LNCaP clone FGC (cell line): ENCODE measurements at regions not wholly inside any gene's neighbourhood (a gene's known extent, or its start where the extent isn't known, plus 50 kb on each side); places are given as distances from the start of the nearest gene placed in this dataset.

Source experiments
- DNase-seq: peaks from one replicate; pipeline ENCODE4 v3.0.0-alpha.2; 2011; ENCODE audit warnings: low read depth
- H3K4me3 ChIP-seq: 2 replicates; pipeline ENCODE4 v1.5.1; 2011; ENCODE audit warnings: mild to moderate bottlenecking, low read depth, low read length, control low read depth
- TF ChIP-seq, protein P1 (sequence below): IDR thresholded peaks from 2 replicates; pipeline ENCODE4 v1.5.1; 2012; ENCODE audit warnings: mild to moderate bottlenecking; ENCODE audit not compliant: control insufficient read depth, insufficient read depth; ENCODE audit errors: extremely low read depth

DNA sequence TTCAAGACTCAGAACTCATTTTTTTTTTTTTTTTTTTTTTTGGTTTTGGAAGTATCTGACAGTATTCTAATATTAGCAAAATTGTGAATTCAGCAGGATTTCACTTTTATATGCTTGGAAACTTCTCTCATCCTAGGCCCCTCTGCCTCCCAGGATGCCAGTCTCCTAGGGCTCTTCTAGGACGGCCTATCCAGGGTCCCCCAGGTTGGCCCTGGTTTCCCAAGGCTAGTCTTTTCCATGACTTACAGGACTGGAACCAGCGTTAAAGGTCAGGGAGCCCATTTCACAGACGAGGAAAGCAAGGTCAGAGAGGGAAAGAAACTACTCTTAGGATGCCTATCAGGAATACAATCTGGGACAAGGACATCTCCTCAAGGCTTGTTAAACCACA lies 412.5 kb downstream of the PTPRU start:
- H3K4me3 ChIP-seq: no peak overlapping the region
- TF ChIP-seq, protein P1, sequence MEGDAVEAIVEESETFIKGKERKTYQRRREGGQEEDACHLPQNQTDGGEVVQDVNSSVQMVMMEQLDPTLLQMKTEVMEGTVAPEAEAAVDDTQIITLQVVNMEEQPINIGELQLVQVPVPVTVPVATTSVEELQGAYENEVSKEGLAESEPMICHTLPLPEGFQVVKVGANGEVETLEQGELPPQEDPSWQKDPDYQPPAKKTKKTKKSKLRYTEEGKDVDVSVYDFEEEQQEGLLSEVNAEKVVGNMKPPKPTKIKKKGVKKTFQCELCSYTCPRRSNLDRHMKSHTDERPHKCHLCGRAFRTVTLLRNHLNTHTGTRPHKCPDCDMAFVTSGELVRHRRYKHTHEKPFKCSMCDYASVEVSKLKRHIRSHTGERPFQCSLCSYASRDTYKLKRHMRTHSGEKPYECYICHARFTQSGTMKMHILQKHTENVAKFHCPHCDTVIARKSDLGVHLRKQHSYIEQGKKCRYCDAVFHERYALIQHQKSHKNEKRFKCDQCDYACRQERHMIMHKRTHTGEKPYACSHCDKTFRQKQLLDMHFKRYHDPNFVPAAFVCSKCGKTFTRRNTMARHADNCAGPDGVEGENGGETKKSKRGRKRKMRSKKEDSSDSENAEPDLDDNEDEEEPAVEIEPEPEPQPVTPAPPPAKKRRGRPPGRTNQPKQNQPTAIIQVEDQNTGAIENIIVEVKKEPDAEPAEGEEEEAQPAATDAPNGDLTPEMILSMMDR: no peak
- no peak for DNase-seq

DNA sequence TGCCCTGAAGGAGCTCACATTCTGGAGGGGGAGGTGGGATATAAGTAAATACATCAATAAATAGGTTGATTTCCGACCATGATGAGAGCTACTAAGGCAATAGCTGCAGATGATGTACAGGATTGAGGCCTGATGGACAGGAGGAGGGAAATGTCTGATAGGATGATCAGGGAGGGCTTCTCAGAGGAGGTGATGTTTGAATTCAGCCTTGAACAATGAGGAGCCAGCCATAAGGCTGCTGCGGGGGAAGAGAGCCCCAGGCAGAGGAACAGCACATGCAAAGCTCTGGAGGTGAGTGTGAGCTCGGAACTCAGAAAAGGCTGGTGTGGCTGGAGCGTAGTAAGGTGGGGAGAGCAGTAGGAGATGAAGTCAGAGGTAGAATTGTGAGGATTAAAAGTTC lies 411.7 kb downstream of the PTPRU start:
- DNase-seq: no peak
- H3K4me3 ChIP-seq: no peak overlapping the region
- TF ChIP-seq, protein P1: no peak

DNA sequence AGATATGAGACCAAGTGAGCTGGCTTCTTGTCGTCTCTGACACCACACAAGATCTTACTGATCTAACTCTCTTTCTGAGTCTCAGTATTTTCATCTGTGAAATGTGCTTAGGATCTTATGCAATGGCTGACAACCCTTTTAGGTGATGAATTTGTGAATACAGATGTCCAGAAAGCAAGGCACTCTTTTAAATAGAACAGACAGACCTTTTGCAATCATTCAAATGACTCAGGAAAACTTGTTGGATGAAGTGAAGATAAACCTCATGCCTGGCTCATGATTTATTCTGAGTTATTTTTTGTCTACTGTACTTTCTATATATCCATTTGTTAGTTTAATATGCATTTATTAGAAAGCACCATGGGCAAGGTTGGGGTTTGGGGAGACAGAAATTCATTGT lies 411.3 kb downstream of the PTPRU start:
- TF ChIP-seq, protein P1: no peak
- DNase-seq: no peak
- no peak overlapping the region for H3K4me3 ChIP-seq

DNA sequence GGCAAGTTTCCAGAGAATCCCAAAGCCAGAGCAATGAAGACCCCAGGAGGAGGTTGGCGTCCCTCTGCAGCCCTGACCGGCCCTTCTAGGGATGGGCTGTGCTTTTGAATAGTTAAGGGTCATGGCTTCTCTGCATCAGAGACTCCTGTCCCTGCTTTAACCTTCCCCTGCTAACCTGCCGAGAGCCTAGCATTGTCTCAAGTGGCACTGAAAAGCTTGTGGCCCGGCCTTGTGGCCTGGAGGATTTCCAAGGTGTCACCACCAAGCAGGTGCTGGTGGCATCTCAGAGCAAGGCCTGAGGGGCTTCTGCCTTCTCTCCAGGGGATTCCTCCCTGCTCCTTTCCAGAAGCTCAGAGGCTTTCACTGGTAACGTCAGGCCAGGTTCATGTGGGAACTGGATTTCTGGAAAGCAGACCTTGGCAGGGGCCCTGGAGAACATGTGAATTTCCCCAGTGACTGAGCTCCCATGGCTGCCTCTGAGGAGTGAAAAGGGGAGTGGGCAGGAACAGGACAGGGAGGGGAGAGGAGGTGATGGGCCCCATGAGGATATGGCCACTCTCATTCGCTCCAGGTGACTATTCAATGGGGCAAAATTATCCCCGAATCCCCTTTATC lies 409.9 kb downstream of the PTPRU start:
- TF ChIP-seq, protein P1: no peak
- no peak for DNase-seq

DNA sequence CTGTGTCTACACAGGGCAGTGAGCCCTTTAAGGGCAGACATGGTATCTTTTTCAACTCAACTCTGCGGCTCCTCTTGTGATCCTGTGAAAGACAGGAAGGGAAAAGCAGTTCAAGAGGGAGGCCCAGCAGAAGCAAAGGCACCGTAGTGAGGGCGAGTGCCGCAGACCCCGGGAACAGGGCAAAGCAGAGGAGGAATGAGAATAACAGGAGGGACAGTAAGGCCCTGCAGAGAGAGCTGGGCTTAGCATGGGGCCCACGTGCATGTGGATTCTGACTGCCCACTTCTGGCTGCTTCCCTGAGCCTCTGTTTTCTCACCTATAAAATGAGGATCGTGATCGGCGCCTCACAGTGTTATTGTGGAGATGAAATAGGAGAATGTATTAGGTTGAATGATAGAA lies 409.3 kb downstream of the PTPRU start:
- no peak overlapping the region for H3K4me3 ChIP-seq
- TF ChIP-seq, protein P1: no peak
- DNase-seq: no peak

More for the DNA sequence above, 409.9 kb downstream of the PTPRU start:
- H3K4me3 ChIP-seq: no peak overlapping the region

DNA sequence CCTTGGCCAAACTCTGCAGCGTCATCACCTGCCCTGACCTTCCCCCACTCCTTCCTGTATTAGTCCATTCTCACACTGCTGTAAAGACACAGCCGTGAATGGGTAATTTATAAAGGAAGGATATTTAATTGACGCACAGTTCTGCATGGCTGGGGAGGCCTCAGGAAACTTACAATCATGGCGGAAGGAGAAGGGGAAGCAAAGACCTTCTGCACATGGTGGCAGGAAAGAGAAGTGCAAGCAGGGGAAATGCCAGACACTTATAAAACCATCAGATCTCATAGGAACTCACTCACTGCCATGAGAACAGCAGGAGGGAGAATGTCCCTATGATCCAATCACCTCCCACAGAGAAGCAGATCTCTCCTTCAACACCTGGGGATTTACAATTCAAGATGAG lies 408.5 kb downstream of the PTPRU start:
- TF ChIP-seq, protein P1: no peak
- H3K4me3 ChIP-seq: no peak overlapping the region
- DNase-seq: no peak

DNA sequence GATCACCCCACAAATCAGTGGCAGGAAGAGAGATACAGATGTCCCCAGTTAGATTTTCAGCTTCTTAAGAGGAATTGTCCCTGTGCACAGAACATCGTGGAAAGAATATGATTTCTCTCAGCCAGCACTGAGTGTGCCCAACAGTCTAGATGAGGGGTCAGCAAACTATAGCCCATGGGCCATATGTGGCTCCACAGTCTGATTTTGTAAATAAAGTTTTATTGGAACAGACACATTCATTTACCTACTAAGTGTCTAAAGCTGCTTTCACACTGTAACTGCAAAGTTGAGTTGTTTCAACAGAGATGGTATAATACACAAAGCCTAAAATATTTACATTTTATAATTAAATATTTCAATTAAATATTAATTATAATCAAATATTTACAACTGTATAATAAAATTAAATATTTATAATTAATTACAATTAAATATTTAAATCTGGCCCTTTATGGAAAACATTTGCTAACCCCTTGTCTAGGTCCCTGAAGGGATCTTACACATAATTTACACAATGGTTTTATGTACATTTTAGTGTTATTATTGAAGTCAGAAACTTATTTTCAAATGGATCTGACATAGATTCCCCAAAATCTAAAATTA lies 407.6 kb downstream of the PTPRU start:
- TF ChIP-seq, protein P1: no peak
- no peak for DNase-seq
- H3K4me3 ChIP-seq: no peak overlapping the region
